Astrocyte of the spinal cord (primary cell): ENCODE measurements at regions not wholly inside any gene's neighbourhood (a gene's known extent, or its start where the extent isn't known, plus 50 kb on each side); places are given as distances from the start of the nearest gene placed in this dataset.

ENCODE experiments used
- DNase-seq: peaks from one replicate; pipeline ENCODE4 v3.0.0; 2011; ENCODE audit warnings: low read depth, low spot score
- H3K4me3 ChIP-seq: 2 replicates; pipeline ENCODE4 v1.5.1; 2011; ENCODE audit warnings: low read depth, mild to moderate bottlenecking, low read length, moderate library complexity
- in situ Hi-C: cut with HindIII; loops from 2 replicates; pipeline ENCODE4 v1.10.0; 2017; ENCODE audit warnings: low sequenced_read_pairs
- TF ChIP-seq, protein P1 (sequence below): IDR thresholded peaks from 2 replicates; pipeline ENCODE4 v1.5.1; 2012; ENCODE audit warnings: low read depth, mild to moderate bottlenecking, low read length, inconsistent platforms

DNA sequence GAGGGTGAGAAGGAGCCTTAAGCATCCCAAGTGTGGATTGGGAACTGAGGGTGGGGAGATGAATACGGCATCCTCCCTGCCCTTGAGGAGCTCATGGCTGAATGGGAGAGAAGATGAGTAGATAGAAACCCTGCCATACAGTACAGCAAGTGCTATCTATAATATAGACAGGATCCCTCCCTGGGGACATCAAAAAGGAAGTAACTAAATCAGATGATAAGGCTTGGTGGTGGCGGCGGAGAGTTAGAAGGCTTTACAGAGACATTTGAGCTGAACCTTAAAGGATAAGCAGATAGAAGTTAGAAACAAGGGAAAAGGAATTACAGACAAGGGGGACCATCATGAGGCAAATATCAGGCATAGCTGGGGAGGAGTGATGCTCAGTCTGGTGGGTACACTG, 67.5 kb upstream of the TMEM132E start:
- no peak for DNase-seq
- in situ Hi-C loops, result no loop called here

DNA sequence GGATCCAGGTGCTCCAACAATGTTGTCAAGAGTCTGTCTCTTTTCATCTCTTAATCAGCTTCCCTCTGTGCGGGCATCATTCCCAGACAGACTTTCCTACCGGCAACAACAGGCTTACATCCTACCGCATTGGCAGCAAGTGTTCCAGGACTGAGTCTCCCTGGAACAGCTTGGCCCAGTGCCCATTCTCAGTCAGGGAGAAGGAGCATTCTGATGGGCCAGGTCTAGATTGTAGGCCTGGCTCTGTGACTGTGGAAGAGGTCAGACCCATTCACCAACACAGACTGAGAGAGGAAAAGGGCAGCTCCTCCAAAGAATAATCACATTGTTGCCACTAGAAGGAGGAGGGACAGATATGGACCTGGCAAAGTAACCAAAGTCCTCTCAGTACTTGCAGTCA, 68.1 kb upstream of the TMEM132E start:
- in situ Hi-C loops, result no loop called here
- TF ChIP-seq, protein P1, sequence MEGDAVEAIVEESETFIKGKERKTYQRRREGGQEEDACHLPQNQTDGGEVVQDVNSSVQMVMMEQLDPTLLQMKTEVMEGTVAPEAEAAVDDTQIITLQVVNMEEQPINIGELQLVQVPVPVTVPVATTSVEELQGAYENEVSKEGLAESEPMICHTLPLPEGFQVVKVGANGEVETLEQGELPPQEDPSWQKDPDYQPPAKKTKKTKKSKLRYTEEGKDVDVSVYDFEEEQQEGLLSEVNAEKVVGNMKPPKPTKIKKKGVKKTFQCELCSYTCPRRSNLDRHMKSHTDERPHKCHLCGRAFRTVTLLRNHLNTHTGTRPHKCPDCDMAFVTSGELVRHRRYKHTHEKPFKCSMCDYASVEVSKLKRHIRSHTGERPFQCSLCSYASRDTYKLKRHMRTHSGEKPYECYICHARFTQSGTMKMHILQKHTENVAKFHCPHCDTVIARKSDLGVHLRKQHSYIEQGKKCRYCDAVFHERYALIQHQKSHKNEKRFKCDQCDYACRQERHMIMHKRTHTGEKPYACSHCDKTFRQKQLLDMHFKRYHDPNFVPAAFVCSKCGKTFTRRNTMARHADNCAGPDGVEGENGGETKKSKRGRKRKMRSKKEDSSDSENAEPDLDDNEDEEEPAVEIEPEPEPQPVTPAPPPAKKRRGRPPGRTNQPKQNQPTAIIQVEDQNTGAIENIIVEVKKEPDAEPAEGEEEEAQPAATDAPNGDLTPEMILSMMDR, result no peak
- DNase-seq, result no peak
- H3K4me3 ChIP-seq, result no peak overlapping the region

More for the DNA sequence above, 67.5 kb upstream of the TMEM132E start:
- no peak overlapping the region for H3K4me3 ChIP-seq
- TF ChIP-seq, protein P1, result no peak

DNA sequence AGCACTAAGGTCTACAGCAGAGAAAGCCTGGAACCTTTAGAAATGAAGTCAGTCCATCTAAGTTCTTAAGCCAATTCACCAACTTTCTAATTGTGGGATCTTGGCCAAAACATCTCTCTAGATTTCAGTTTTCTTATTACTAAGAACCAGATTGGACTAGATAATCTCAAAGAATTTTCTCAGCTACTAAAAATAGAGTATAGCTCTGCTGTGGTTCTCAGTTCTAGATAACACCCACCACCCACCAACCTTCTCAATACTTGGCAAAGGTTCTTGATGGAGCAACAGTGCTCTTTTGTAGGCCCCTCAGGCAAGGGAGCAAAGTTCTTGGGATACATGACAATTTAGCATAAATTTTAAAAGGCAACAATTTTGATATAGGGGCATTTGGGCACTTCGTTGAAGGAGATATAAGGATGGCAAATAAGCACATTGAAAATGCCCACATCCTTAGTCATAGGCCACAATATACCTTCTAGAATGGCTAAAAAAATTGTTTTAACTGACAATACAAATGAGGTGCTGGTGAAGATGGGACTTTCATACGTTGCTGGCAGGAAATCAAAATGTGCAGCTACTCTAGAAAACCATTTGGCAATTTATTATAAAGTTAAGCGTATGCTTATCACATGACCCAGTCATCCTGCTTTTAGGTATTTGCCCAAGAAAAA, 74.4 kb upstream of the TMEM132E start:
- in situ Hi-C loops, result no loop called here

DNA sequence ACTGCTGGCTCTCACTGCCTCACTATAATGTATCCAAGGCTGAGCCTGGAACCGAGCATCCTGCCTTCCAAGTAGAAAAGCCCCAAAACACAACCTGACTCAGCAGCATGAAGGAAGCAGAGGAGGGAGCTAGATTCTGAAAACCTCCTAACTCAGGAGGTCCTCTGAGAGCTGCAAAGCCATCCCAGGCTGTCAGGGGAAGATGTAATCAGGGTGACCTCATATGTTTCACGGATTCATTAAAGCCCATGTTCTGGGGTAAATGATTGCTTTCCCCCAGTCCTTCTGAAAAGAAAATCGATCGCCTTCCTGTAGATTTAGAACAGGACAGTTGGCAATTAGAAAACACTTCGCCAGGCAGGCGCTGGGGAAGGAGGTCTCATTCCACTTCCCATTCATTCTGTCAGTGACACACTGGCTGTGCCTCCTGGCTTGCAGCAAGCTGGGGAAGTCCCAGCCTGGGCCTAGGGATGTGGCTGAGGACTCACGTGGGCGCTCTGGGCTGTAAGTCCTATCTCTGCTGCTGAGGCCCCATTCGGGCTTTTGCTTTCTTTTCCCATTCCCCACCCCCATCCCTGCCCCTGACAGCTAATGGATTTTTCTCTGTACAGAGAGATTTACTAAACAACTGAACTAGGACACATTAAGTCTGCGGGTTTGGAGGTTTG, 75.7 kb upstream of the TMEM132E start:
- in situ Hi-C loops, result no loop called here
- TF ChIP-seq, protein P1, result no peak
- no peak overlapping the region for H3K4me3 ChIP-seq
- no peak for DNase-seq

More for the DNA sequence above, 74.4 kb upstream of the TMEM132E start:
- TF ChIP-seq, protein P1, result no peak
- H3K4me3 ChIP-seq, result no peak overlapping the region
- DNase-seq, result no peak

DNA sequence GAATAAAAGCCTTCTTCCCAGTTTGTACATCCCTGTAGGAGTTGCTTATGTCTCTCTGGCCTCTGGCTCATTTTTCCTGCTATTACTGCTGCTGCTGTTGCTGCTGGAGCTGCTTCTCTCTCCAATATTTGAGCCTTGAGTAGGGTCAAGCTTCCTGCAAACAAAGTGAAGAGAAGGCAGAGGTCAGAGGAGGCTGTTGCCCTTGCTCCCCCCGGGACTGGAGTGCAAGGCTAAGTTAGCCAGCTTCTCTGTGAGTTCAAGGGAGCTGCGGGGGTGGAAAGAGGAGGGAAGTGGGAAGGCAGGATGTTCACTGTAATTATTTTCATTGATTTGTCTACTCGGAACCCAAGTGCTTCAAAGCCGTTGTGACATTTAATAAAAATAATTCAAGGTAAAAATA, 77.0 kb upstream of the TMEM132E start:
- in situ Hi-C loops, result no loop called here
- DNase-seq, result no peak
- no peak overlapping the region for H3K4me3 ChIP-seq
- TF ChIP-seq, protein P1, result no peak

DNA sequence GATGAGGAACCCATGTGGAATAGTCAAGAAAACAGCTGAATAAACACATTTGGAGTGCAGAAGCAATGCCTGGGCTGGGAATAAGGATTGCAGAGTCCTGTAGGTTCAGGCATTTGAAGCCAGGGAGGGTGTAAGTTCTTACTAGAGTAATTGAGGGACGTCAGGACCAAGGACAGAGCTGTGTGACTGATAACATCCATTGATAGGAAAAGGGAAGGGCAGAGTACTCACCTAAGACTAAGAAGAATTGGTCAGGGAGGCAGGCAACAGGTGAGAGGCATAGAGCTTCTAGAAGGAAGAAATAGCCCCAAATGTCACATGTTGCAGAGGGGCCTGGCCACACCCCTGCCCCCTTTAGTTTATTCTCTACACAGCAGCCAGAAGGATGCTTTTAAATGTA, 79.8 kb upstream of the TMEM132E start:
- TF ChIP-seq, protein P1, result no peak
- no peak overlapping the region for H3K4me3 ChIP-seq
- peak; percentile 7 for DNase-seq
- in situ Hi-C loops, result no loop called here
